ENCODE measurements at regions not wholly inside any gene's neighbourhood (a gene's known extent, or its start where the extent isn't known, plus 50 kb on each side); places are given as distances from the start of the nearest gene placed in this dataset.

- DNase-seq = no peak
Observed at GRCh38 chr9:19583890-19584289, 175.1 kb downstream of the ACER2 start.

- no peak for DNase-seq
Observed at GRCh38 chr9:19577411-19577810, 168.6 kb downstream of the ACER2 start.

GRCh38 chr9:19568946-19569345, 160.1 kb downstream of the ACER2 start:
- DNase-seq = no peak

GRCh38 chr9:19564396-19565061, 155.7 kb downstream of the ACER2 start:
- no peak for DNase-seq

- peak; percentile 2 for DNase-seq
Observed at GRCh38 chr9:19555214-19555613, 146.4 kb downstream of the ACER2 start.

- DNase-seq = no peak
Observed at GRCh38 chr9:19554529-19554928, 145.7 kb downstream of the ACER2 start.

- DNase-seq = no peak
Observed at GRCh38 chr9:19553441-19553840, 144.6 kb downstream of the ACER2 start.

- DNase-seq = no peak
Observed at GRCh38 chr9:19552282-19553105, 143.7 kb downstream of the ACER2 start.

GRCh38 chr9:19551124-19551929, 142.5 kb downstream of the ACER2 start:
- no peak for DNase-seq

- no peak for DNase-seq
Observed at GRCh38 chr9:19550009-19550408, 141.2 kb downstream of the ACER2 start.

- DNase-seq = no peak
Observed at GRCh38 chr9:19533373-19533772, 124.6 kb downstream of the ACER2 start.

GRCh38 chr9:19527663-19528062, 118.9 kb downstream of the ACER2 start:
- no peak for DNase-seq

- no peak for DNase-seq
Observed at GRCh38 chr9:19522558-19522957, 113.7 kb downstream of the ACER2 start.

GRCh38 chr9:19521205-19521604, 112.4 kb downstream of the ACER2 start:
- no peak for DNase-seq

- peak; percentile 32 for DNase-seq
Observed at GRCh38 chr9:19517202-19517942, 108.6 kb downstream of the ACER2 start.

GRCh38 chr9:19516348-19516747, 107.5 kb downstream of the ACER2 start:
- peak; percentile 64 for DNase-seq

GRCh38 chr9:19513671-19514275, 105.0 kb downstream of the ACER2 start:
- DNase-seq = no peak

- DNase-seq = no peak
Observed at GRCh38 chr9:19512103-19512832, 103.5 kb downstream of the ACER2 start.

GRCh38 chr9:19511694-19512093, 102.9 kb downstream of the ACER2 start:
- no peak for DNase-seq

- no peak for DNase-seq
Observed at GRCh38 chr9:19510907-19511306, 102.1 kb downstream of the ACER2 start.
